B cell (primary cell): ENCODE measurements at regions not wholly inside any gene's neighbourhood (a gene's known extent, or its start where the extent isn't known, plus 50 kb on each side); places are given as distances from the start of the nearest gene placed in this dataset.

Experiments used
- ATAC-seq: fragments of 200-7000 bp; cut with Tn5 transposase; one replicate; pipeline ENCODE4 v1.10.0; 2021; ENCODE audit warnings: low read depth, mild to moderate bottlenecking, moderate number of reproducible peaks, moderate library complexity
- CTCF ChIA-PET: fragments of 350-600 bp; sonication (Branson Sonifier 250); formaldehyde crosslinking; loops from one replicate; lab custom pipeline; 2021; ENCODE audit warnings: antibody characterized with exemption, inconsistent platforms; lab: Charles Lee
- POLR2A ChIA-PET: fragments of 350-600 bp; sonication (Branson Sonifier 250); formaldehyde crosslinking; loops from one replicate; lab custom pipeline; 2021; ENCODE audit warnings: antibody characterized with exemption; lab: Charles Lee
- DNase-seq: peaks from one replicate; pipeline ENCODE4 v3.0.0; 2013
- H2AFZ ChIP-seq: 2 replicates; pipeline ENCODE4 v1.6.1; 2012; ENCODE audit warnings: mild to moderate bottlenecking, low read depth, low read length; ENCODE audit not compliant: insufficient read depth, poor library complexity, severe bottlenecking
- H3K27ac ChIP-seq, 2 donors: 1 replicate in 1 of 2; 2 replicates in 1 of 2; pipeline ENCODE4 v1.5.1; 2012 to 2013; ENCODE audit warnings: low read length in 2 of 2, mild to moderate bottlenecking in 2 of 2, moderate library complexity in 1 of 2
- H3K27me3 ChIP-seq, 4 experiments: fragments of 200-600 bp in 1 of 4; sonication (generic) in 1 of 4; replicated peaks in 1 of 4; 1 replicate in 2 of 4; 2 replicates in 2 of 4; pipeline versions ENCODE4 v1.6.1 to v1.7.0; 2013 to 2016; ENCODE audit warnings: low read length in 3 of 4, mild to moderate bottlenecking in 2 of 4, mixed read lengths in 1 of 4, moderate library complexity in 1 of 4; ENCODE audit not compliant: insufficient read depth in 4 of 4, control insufficient read depth in 3 of 4; ENCODE audit errors: control extremely low read depth in 1 of 4
- H3K36me3 ChIP-seq, 2 experiments: replicated peaks in 1 of 2; 1 replicate in 1 of 2; 2 replicates in 1 of 2; pipeline versions ENCODE4 v1.6.1 to v1.7.1; 2013; ENCODE audit warnings: low read length in 1 of 2; ENCODE audit not compliant: insufficient read depth in 2 of 2, control insufficient read depth in 1 of 2; ENCODE audit errors: control extremely low read depth in 1 of 2, extremely low read depth in 1 of 2
- H3K4me1 ChIP-seq, 2 donors: fragments of 200-600 bp in 1 of 2; sonication (generic) in 1 of 2; 1 replicate in 1 of 2; 2 replicates in 1 of 2; pipeline versions ENCODE4 v1.5.1 to v1.6.1; 2013 to 2017; ENCODE audit warnings: low read length in 2 of 2; ENCODE audit not compliant: control insufficient read depth in 2 of 2, insufficient read depth in 2 of 2
- H3K4me2 ChIP-seq: replicated peaks from 2 replicates; pipeline ENCODE3; 2012; ENCODE audit warnings: mild to moderate bottlenecking, low read depth, low read length; ENCODE audit not compliant: poor library complexity, severe bottlenecking
- H3K4me3 ChIP-seq, 5 experiments: fragments of 200-600 bp in 1 of 5; sonication (generic) in 1 of 5; 1 replicate in 3 of 5; 2 replicates in 2 of 5; pipeline versions ENCODE4 v1.5.1 to v1.7.0; 2011 to 2016; ENCODE audit warnings: low read length in 4 of 5, mild to moderate bottlenecking in 4 of 5, low read depth in 2 of 5, control low read depth in 1 of 5, moderate library complexity in 1 of 5; ENCODE audit not compliant: insufficient read depth in 1 of 5; ENCODE audit errors: control extremely low read depth in 1 of 5, extremely low read depth in 1 of 5
- H3K79me2 ChIP-seq: fragments of 200-600 bp; sonication (generic); one replicate; pipeline ENCODE4 v1.6.0; 2016; ENCODE audit warnings: low read length; ENCODE audit not compliant: control insufficient read depth, insufficient read depth
- H3K9ac ChIP-seq: fragments of 200-600 bp; sonication (generic); 2 replicates; pipeline ENCODE4 v1.6.1; 2017; ENCODE audit warnings: mild to moderate bottlenecking, low read length, moderate library complexity
- H3K9me3 ChIP-seq, 3 donors: one replicate each; pipeline versions ENCODE4 v1.6.1 to v1.7.1; 2013; ENCODE audit warnings: low read length in 2 of 3; ENCODE audit not compliant: control insufficient read depth in 2 of 3, insufficient read depth in 1 of 3; ENCODE audit errors: control extremely low read depth in 1 of 3
- H4K20me1 ChIP-seq: 2 replicates; pipeline ENCODE4 v1.6.0; 2012; ENCODE audit warnings: mild to moderate bottlenecking, low read length; ENCODE audit not compliant: insufficient read depth, control insufficient read depth, poor library complexity, severe bottlenecking
- H3K27ac Mint-ChIP-seq: one replicate; pipeline ENCODE4 v1.8.0; 2021; ENCODE audit warnings: mixed read lengths
- H3K27me3 Mint-ChIP-seq: one replicate; pipeline ENCODE4 v1.8.0; 2021; ENCODE audit warnings: mixed read lengths
- H3K4me1 Mint-ChIP-seq: one replicate; pipeline ENCODE4 v1.8.0; 2021; ENCODE audit warnings: mixed read lengths
- H3K4me3 Mint-ChIP-seq: one replicate; pipeline ENCODE4 v1.8.0; 2021; ENCODE audit warnings: mixed read lengths
- H3K9me3 Mint-ChIP-seq: one replicate; pipeline ENCODE4 v1.8.0; 2022; ENCODE audit warnings: mixed read lengths; ENCODE audit not compliant: insufficient read depth
- EZH2 ChIP-seq: IDR thresholded peaks from 2 replicates; pipeline ENCODE4 v1.6.1; 2012; ENCODE audit warnings: borderline replicate concordance, low read depth, mild to moderate bottlenecking, moderate library complexity, low read length; ENCODE audit not compliant: insufficient read depth, poor library complexity, severe bottlenecking
- WGBS: methylation state at CpG from one replicate; pipeline ENCODE4 v1.1.5; 2013; ENCODE audit warnings: missing lambda C conversion rate; ENCODE audit not compliant: insufficient coverage; 5-methylcytosine and 5-hydroxymethylcytosine counted together
- intact Hi-C: fragments of 100-400 bp; cut with micrococcal nuclease; formaldehyde crosslinking; loops from one replicate; pipeline ENCODE4 v1.10.0; 2022
- TF ChIP-seq, protein P1 (sequence below): fragments of 200-600 bp; IDR thresholded peaks from one replicate; pipeline ENCODE4 v1.8.0; 2022; ENCODE audit warnings: antibody characterized with exemption, mild to moderate bottlenecking

DNA sequence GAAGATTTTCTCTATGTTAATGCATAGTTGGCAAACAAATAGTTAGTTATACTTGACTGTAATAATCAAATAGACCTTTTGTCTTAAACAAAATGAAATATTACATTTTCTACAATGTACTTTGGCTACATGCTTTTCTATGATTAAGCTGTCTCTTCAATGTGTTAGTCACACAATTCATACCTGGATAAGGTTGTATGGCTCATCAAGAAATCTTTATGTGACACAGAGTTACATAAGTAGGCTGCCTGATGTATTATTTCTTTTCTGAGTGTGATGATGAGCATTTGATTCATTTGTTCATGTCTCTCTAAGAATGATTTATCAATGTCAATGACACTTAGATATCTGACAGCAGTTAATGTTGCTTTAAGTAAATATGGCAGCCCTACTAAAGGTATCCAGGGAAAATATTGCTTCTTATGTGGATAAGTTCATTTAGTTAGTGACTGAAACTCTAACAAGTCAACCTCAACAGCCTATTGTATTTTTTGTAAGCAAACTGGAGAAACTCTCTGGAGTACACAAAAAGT, 157.4 kb upstream of the SOX2 start:
- Mint-ChIP-seq H3K9me3 (no peaks in the 10 kb centered on the region), H3K27me3 (no peaks in the 10 kb centered on the region), H3K4me3 (no peak overlapping the region), H3K27ac (no peak overlapping the region), H3K4me1 (no peaks in the 10 kb centered on the region)
- TF ChIP-seq, protein P1, sequence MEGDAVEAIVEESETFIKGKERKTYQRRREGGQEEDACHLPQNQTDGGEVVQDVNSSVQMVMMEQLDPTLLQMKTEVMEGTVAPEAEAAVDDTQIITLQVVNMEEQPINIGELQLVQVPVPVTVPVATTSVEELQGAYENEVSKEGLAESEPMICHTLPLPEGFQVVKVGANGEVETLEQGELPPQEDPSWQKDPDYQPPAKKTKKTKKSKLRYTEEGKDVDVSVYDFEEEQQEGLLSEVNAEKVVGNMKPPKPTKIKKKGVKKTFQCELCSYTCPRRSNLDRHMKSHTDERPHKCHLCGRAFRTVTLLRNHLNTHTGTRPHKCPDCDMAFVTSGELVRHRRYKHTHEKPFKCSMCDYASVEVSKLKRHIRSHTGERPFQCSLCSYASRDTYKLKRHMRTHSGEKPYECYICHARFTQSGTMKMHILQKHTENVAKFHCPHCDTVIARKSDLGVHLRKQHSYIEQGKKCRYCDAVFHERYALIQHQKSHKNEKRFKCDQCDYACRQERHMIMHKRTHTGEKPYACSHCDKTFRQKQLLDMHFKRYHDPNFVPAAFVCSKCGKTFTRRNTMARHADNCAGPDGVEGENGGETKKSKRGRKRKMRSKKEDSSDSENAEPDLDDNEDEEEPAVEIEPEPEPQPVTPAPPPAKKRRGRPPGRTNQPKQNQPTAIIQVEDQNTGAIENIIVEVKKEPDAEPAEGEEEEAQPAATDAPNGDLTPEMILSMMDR, result no peak
- no peak for TF ChIP-seq EZH2
- intact Hi-C loops, result no loop called here
- DNase-seq, result no peak
- Histone ChIP-seq H3K27me3 (no peaks in the 10 kb centered on the region), H4K20me1 (no peaks in the 10 kb centered on the region), H3K4me2 (no peak overlapping the region), H3K9ac (no peak overlapping the region), H2AFZ (no peak overlapping the region), H3K36me3 (no peaks in the 10 kb centered on the region), H3K4me1 (no peaks in the 10 kb centered on the region), H3K9me3 (no peaks in the 10 kb centered on the region), H3K4me3 (no peak overlapping the region), H3K27ac (no peak overlapping the region), H3K79me2 (no peaks in the 10 kb centered on the region)
- no peak for ATAC-seq
- POLR2A ChIA-PET, result no interaction called here
- CTCF ChIA-PET, result no interaction called here

GRCh38 chr3:181549266-181549665, 162.5 kb upstream of the SOX2 start:
- ATAC-seq (no peak), DNase-seq (no peak)
- H3K4me2 ChIP-seq, result no peak overlapping the region
- H4K20me1 ChIP-seq, result no peaks in the 10 kb centered on the region
- no peak for TF ChIP-seq EZH2
- TF ChIP-seq, protein P1, result no peak
- no peaks in the 10 kb centered on the region for H3K36me3 ChIP-seq
- Mint-ChIP-seq H3K27me3 (no peaks in the 10 kb centered on the region), H3K27ac (no peak overlapping the region), H3K4me1 (no peaks in the 10 kb centered on the region), H3K9me3 (no peaks in the 10 kb centered on the region), H3K4me3 (no peak overlapping the region)
- H2AFZ ChIP-seq, result no peak overlapping the region
- CTCF ChIA-PET, result no interaction called here
- peaks cover 0 to 4% (median 0%) of the 10 kb centered on the region in 3 donors for H3K9me3 ChIP-seq
- 61% methylated on average over 3 of the region's 3 CpGs for WGBS
- POLR2A ChIA-PET, result no interaction called here
- no peak overlapping the region for H3K9ac ChIP-seq
- no peak overlapping the region for H3K27ac ChIP-seq
- no peaks in the 10 kb centered on the region for H3K79me2 ChIP-seq
- H3K4me1 ChIP-seq, result no peaks in the 10 kb centered on the region
- H3K27me3 ChIP-seq, result no peaks in the 10 kb centered on the region
- no peak overlapping the region for H3K4me3 ChIP-seq
- intact Hi-C loops, result no loop called here
